ENCODE measurements at regions not wholly inside any gene's neighbourhood (a gene's known extent, or its start where the extent isn't known, plus 50 kb on each side); places are given as distances from the start of the nearest gene placed in this dataset.

- no peak for FAIRE-seq
- DNase-seq (ENCODE audit: insufficient read length, low spot score) = no peak
Observed at GRCh38 chr20:17859002-17859615, 109.5 kb downstream of the SNX5 start.

GRCh38 chr20:17858450-17859001 lies 110.1 kb downstream of the SNX5 start:
- FAIRE-seq (no peak), DNase-seq (ENCODE audit: insufficient read length, low spot score) (no peak)

- FAIRE-seq (no peak), DNase-seq (ENCODE audit: insufficient read length, low spot score) (no peak)
Observed at GRCh38 chr20:17857639-17858449, 110.8 kb downstream of the SNX5 start.

- DNase-seq (ENCODE audit: insufficient read length, low spot score) (no peak), FAIRE-seq (no peak)
Observed at GRCh38 chr20:17856837-17857605, 111.6 kb downstream of the SNX5 start.

- no peak for FAIRE-seq
Observed at GRCh38 chr20:17856024-17856564, 112.5 kb downstream of the SNX5 start.

GRCh38 chr20:17854307-17854903 lies 114.2 kb downstream of the SNX5 start:
- DNase-seq (ENCODE audit: insufficient read length, low spot score) = peak; percentile 47
- peak; percentile 28 for FAIRE-seq

More at GRCh38 chr20:17856024-17856564, 112.5 kb downstream of the SNX5 start:
- DNase-seq (ENCODE audit: insufficient read length, low spot score) = no peak

GRCh38 chr20:17852323-17852722 lies 116.3 kb downstream of the SNX5 start:
- FAIRE-seq (no peak), DNase-seq (ENCODE audit: insufficient read length, low spot score) (no peak)

- no peak for DNase-seq (ENCODE audit: insufficient read length, low spot score)
- no peak for FAIRE-seq
Observed at GRCh38 chr20:17850684-17851026, 117.9 kb downstream of the SNX5 start.

GRCh38 chr20:17849901-17850683 lies 118.5 kb downstream of the SNX5 start:
- DNase-seq (ENCODE audit: insufficient read length, low spot score) (peak; percentile 81), FAIRE-seq (peak; percentile 75)

- DNase-seq (ENCODE audit: insufficient read length, low spot score) (no peak), FAIRE-seq (no peak)
Observed at GRCh38 chr20:17849138-17849900, 119.3 kb downstream of the SNX5 start.

- DNase-seq (ENCODE audit: insufficient read length, low spot score) (no peak), FAIRE-seq (no peak)
Observed at GRCh38 chr20:17848249-17849048, 120.1 kb downstream of the SNX5 start.

- FAIRE-seq = no peak
Observed at GRCh38 chr20:17845701-17846475, 122.7 kb downstream of the SNX5 start.

GRCh38 chr20:17844549-17845298 lies 123.9 kb downstream of the SNX5 start:
- DNase-seq (ENCODE audit: insufficient read length, low spot score) (no peak), FAIRE-seq (no peak)

More at GRCh38 chr20:17845701-17846475, 122.7 kb downstream of the SNX5 start:
- no peak for DNase-seq (ENCODE audit: insufficient read length, low spot score)

GRCh38 chr20:17844133-17844429 lies 124.5 kb downstream of the SNX5 start:
- FAIRE-seq (no peak), DNase-seq (ENCODE audit: insufficient read length, low spot score) (no peak)

- FAIRE-seq = no peak
- peak; percentile 74 for DNase-seq (ENCODE audit: insufficient read length, low spot score)
Observed at GRCh38 chr20:17843246-17844132, 125.1 kb downstream of the SNX5 start.

- FAIRE-seq = no peak
- no peak for DNase-seq (ENCODE audit: insufficient read length, low spot score)
Observed at GRCh38 chr20:17841751-17842215, 126.8 kb downstream of the SNX5 start.

All from HTR-8/SVneo (cell line).